ENCODE measurements at regions not wholly inside any gene's neighbourhood (a gene's known extent, or its start where the extent isn't known, plus 50 kb on each side); places are given as distances from the start of the nearest gene placed in this dataset.

- DNase-seq (ENCODE audit: low spot score) = no peak
- TF ChIP-seq POLR2AphosphoS5 (IDR thresholded peaks at IDR 0.05) (no peak), POLR2A (IDR thresholded peaks at IDR 0.05) (no peak), CTCF (IDR thresholded peaks at IDR 0.05) (no peak)
Observed at GRCh38 chr12:4197922-4198763, 75.4 kb upstream of the CCND2 start.

GRCh38 chr12:4196805-4197420 is 76.6 kb upstream of the CCND2 start:
- Histone ChIP-seq H3K36me3 (no peaks in the 10 kb centered on the region), H3K4me3 (no peak overlapping the region), H3K9me3 (no peaks in the 10 kb centered on the region), H3K27ac (no peak overlapping the region), H3K4me1 (replicated peaks) (no peaks in the 10 kb centered on the region), H3K27me3 (replicated peaks; ENCODE audit: insufficient read depth) (no peaks in the 10 kb centered on the region)
- DNase-seq (ENCODE audit: low spot score) = no peak
- WGBS = 94% methylated on average over 8 of the region's 8 CpGs
- intact Hi-C loops (cut with DNase I) = no loop called here
- TF ChIP-seq POLR2A (IDR thresholded peaks at IDR 0.05) = no peak
- TF ChIP-seq CTCF (IDR thresholded peaks at IDR 0.05) = no peak
- TF ChIP-seq POLR2AphosphoS5 (IDR thresholded peaks at IDR 0.05) = no peak

More at GRCh38 chr12:4197922-4198763, 75.4 kb upstream of the CCND2 start:
- H3K27ac ChIP-seq = no peak overlapping the region
- WGBS = 85% methylated on average over 11 of the region's 11 CpGs
- H3K9me3 ChIP-seq = no peaks in the 10 kb centered on the region
- no peak overlapping the region for H3K4me3 ChIP-seq
- no peaks in the 10 kb centered on the region for H3K4me1 ChIP-seq (replicated peaks)
- no peaks in the 10 kb centered on the region for H3K36me3 ChIP-seq
- H3K27me3 ChIP-seq (replicated peaks; ENCODE audit: insufficient read depth) = no peaks in the 10 kb centered on the region
- intact Hi-C loops (cut with DNase I) = no loop called here

GRCh38 chr12:4194668-4195067 is 78.9 kb upstream of the CCND2 start:
- Histone ChIP-seq H3K27ac (no peak overlapping the region), H3K36me3 (no peaks in the 10 kb centered on the region), H3K27me3 (replicated peaks; ENCODE audit: insufficient read depth) (no peaks in the 10 kb centered on the region), H3K4me3 (no peak overlapping the region), H3K9me3 (no peaks in the 10 kb centered on the region), H3K4me1 (replicated peaks) (no peaks in the 10 kb centered on the region)
- 95% methylated on average over 10 of the region's 10 CpGs for WGBS
- TF ChIP-seq CTCF (IDR thresholded peaks at IDR 0.05) = no peak
- no peak for TF ChIP-seq POLR2AphosphoS5 (IDR thresholded peaks at IDR 0.05)
- TF ChIP-seq POLR2A (IDR thresholded peaks at IDR 0.05) = no peak
- intact Hi-C loops (cut with DNase I) = no loop called here
- DNase-seq (ENCODE audit: low spot score) = no peak

GRCh38 chr12:4193821-4194220 is 79.7 kb upstream of the CCND2 start:
- H3K9me3 ChIP-seq = no peaks in the 10 kb centered on the region
- TF ChIP-seq POLR2A (IDR thresholded peaks at IDR 0.05) = no peak
- TF ChIP-seq POLR2AphosphoS5 (IDR thresholded peaks at IDR 0.05) = no peak
- no peak for TF ChIP-seq CTCF (IDR thresholded peaks at IDR 0.05)
- H3K27ac ChIP-seq = no peak overlapping the region
- no peak overlapping the region for H3K4me3 ChIP-seq
- intact Hi-C loops (cut with DNase I) = no loop called here
- no peaks in the 10 kb centered on the region for H3K4me1 ChIP-seq (replicated peaks)
- no peak for DNase-seq (ENCODE audit: low spot score)
- H3K36me3 ChIP-seq = no peaks in the 10 kb centered on the region
- no peaks in the 10 kb centered on the region for H3K27me3 ChIP-seq (replicated peaks; ENCODE audit: insufficient read depth)
- 21% methylated on average over 8 of the region's 8 CpGs for WGBS
